ENCODE measurements at regions not wholly inside any gene's neighbourhood (a gene's known extent, or its start where the extent isn't known, plus 50 kb on each side); places are given as distances from the start of the nearest gene placed in this dataset.

DNA sequence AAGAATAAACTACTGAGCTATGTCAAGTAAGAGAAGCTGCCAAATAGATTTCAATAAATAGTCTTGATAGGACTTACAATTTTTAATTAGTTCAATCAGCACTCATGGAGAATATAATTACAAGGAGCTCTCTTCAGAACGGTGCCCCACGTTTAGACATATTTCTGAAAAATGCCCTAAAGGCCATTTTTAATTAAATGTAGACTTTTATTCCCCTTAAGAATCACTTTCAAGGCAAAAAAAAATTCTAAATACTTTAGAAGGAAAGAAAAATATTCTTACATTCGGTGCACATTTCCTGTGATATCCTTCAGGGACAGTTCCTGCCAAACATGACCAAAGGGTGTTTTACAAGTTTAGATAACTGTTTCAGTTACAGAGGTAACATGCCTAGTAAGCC lies 202.5 kb upstream of the CDH7 start:
- TF ChIP-seq ZNF432 (CRISPR knock-in tag; IDR thresholded peaks at IDR 0.05; ENCODE audit: borderline replicate concordance) (no peak), KLF13 (CRISPR knock-in tag; IDR thresholded peaks at IDR 0.05) (no peak), RAD51 (IDR thresholded peaks at IDR 0.05; ENCODE audit: borderline replicate concordance) (no peak), GTF2F1 (IDR thresholded peaks at IDR 0.05; ENCODE audit: low read length) (no peak), FOSL1 (CRISPR knock-in tag; IDR thresholded peaks at IDR 0.05; ENCODE audit: borderline replicate concordance) (no peak), EZH2 (conservative IDR thresholded peaks at IDR 0.05; ENCODE audit: low read depth, low read length) (no peak), ZSCAN22 (CRISPR knock-in tag; IDR thresholded peaks at IDR 0.05) (no peak), POLR2AphosphoS5 (IDR thresholded peaks at IDR 0.05; ENCODE audit: low read depth, low read length) (no peak)
- TF ChIP-seq, protein P1, sequence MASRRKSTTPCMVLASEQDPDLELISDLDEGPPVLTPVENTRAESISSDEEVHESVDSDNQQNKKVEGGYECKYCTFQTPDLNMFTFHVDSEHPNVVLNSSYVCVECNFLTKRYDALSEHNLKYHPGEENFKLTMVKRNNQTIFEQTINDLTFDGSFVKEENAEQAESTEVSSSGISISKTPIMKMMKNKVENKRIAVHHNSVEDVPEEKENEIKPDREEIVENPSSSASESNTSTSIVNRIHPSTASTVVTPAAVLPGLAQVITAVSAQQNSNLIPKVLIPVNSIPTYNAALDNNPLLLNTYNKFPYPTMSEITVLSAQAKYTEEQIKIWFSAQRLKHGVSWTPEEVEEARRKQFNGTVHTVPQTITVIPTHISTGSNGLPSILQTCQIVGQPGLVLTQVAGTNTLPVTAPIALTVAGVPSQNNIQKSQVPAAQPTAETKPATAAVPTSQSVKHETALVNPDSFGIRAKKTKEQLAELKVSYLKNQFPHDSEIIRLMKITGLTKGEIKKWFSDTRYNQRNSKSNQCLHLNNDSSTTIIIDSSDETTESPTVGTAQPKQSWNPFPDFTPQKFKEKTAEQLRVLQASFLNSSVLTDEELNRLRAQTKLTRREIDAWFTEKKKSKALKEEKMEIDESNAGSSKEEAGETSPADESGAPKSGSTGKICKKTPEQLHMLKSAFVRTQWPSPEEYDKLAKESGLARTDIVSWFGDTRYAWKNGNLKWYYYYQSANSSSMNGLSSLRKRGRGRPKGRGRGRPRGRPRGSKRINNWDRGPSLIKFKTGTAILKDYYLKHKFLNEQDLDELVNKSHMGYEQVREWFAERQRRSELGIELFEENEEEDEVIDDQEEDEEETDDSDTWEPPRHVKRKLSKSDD (CRISPR knock-in tag; IDR thresholded peaks at IDR 0.05; ENCODE audit: low read depth) = no peak
- TF ChIP-seq, protein P2, sequence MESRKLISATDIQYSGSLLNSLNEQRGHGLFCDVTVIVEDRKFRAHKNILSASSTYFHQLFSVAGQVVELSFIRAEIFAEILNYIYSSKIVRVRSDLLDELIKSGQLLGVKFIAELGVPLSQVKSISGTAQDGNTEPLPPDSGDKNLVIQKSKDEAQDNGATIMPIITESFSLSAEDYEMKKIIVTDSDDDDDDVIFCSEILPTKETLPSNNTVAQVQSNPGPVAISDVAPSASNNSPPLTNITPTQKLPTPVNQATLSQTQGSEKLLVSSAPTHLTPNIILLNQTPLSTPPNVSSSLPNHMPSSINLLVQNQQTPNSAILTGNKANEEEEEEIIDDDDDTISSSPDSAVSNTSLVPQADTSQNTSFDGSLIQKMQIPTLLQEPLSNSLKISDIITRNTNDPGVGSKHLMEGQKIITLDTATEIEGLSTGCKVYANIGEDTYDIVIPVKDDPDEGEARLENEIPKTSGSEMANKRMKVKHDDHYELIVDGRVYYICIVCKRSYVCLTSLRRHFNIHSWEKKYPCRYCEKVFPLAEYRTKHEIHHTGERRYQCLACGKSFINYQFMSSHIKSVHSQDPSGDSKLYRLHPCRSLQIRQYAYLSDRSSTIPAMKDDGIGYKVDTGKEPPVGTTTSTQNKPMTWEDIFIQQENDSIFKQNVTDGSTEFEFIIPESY (CRISPR knock-in tag; IDR thresholded peaks at IDR 0.05) = no peak
